Tibial artery (tissue), 4 donors: ENCODE measurements at regions not wholly inside any gene's neighbourhood (a gene's known extent, or its start where the extent isn't known, plus 50 kb on each side); places are given as distances from the start of the nearest gene placed in this dataset.
"Not testable (repeated sequence)": the region's sequence is repeated elsewhere in the genome, so short reads cannot be mapped to it uniquely, and the experiment has no call there.

Source experiments
- DNase-seq, 2 donors: peaks; one replicate each; pipeline ENCODE4 v3.0.0-alpha.2; 2019
- H3K27ac ChIP-seq, 2 donors: fragments of 200-600 bp; sonication (generic) in 1 of 2; 1 replicate in 1 of 2; 2 replicates in 1 of 2; pipeline ENCODE4 v1.5.1; 2018 to 2019; ENCODE audit warnings: mild to moderate bottlenecking in 1 of 2
- H3K27me3 ChIP-seq, 2 donors: fragments of 200-600 bp; sonication (generic) in 1 of 2; one replicate each; pipeline versions ENCODE4 v1.5.1 to v1.6.0; 2016 to 2019
- H3K36me3 ChIP-seq, 3 donors: fragments of 200-600 bp; sonication (generic) in 2 of 3; one replicate each; pipeline ENCODE4 v1.5.1; 2016 to 2019; ENCODE audit warnings: mild to moderate bottlenecking in 2 of 3
- H3K4me1 ChIP-seq, 4 donors: fragments of 200-600 bp; sonication (generic) in 2 of 4; 1 replicate in 3 of 4; 2 replicates in 1 of 4; pipeline ENCODE4 v1.5.1; 2016 to 2019
- H3K4me3 ChIP-seq, 2 donors: fragments of 200-600 bp; sonication (generic) in 1 of 2; 1 replicate in 1 of 2; 2 replicates in 1 of 2; pipeline ENCODE4 v1.5.1; 2018 to 2019; ENCODE audit warnings: mild to moderate bottlenecking in 2 of 2
- H3K9me3 ChIP-seq, 3 donors: fragments of 200-600 bp; sonication (generic) in 1 of 3; one replicate each; pipeline ENCODE4 v1.5.1; 2016 to 2019
- intact Hi-C: fragments of 100-400 bp; cut with DNase I; formaldehyde crosslinking; loops from one replicate; pipeline ENCODE4 v1.15.0; 2023; ENCODE audit warnings: low total_unique reads
- TF ChIP-seq, protein P1 (sequence below), 2 experiments: fragments of 200-600 bp in 1 of 2; fragments of 450-650 bp in 1 of 2; IDR thresholded peaks; one replicate each; pipeline ENCODE4 v1.5.1; 2017 to 2019; ENCODE audit warnings: antibody characterized with exemption in 2 of 2, mild to moderate bottlenecking in 1 of 2, moderate library complexity in 1 of 2

DNA sequence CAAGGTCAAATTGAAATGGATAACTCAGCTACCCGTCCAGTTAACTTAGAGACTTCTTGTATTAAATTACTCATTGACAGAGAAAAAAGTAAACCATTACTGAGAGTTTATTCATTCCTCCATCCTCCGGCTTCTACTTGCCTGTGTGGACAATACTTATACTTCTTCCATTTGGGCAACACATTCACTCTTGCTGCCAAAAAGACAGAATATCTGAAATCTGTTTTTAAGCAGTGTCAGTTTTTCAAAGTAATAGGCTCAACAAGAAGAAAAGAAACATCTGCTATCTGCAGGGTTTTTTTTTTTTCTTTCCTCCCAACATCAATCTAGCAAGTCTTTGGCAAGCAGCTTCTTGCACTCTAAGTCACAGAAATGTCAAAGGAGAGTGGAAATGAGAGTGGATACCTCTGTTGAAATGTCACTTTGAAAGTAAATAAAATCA, 1142.8 kb downstream of the PCDH9 start:
- intact Hi-C loops: no loop called here

DNA sequence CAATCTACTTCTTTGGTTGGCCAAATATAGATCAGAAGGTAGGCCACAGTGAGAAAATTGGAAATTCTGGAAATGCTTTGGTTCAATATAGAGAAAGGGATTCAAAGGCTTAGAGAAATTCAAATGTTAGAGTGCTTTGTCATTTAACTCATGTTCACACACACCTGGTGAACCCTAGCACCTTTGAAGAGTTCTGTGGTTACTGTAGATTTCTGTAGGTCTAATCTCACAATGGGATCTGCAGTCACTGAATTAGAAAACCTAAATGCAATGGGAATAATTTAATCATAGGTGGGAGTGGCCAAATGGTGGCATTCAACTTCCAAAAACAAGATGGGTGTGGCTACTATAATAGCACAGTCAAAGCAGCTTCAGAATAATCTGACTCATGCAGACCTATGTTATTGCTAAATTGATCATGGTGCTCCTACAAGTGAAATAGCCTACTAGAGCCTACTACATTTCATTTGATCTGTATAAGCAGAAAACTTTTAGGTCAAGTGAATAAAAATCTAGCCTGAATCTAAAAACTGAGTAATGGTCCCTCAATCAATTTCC, 1152.9 kb downstream of the PCDH9 start:
- no peak for DNase-seq
- no peaks in the 10 kb centered on the region for H3K9me3 ChIP-seq
- intact Hi-C loops: no loop called here
- no peaks in the 10 kb centered on the region for H3K27me3 ChIP-seq
- H3K36me3 ChIP-seq: no peaks in the 10 kb centered on the region
- TF ChIP-seq, protein P1, sequence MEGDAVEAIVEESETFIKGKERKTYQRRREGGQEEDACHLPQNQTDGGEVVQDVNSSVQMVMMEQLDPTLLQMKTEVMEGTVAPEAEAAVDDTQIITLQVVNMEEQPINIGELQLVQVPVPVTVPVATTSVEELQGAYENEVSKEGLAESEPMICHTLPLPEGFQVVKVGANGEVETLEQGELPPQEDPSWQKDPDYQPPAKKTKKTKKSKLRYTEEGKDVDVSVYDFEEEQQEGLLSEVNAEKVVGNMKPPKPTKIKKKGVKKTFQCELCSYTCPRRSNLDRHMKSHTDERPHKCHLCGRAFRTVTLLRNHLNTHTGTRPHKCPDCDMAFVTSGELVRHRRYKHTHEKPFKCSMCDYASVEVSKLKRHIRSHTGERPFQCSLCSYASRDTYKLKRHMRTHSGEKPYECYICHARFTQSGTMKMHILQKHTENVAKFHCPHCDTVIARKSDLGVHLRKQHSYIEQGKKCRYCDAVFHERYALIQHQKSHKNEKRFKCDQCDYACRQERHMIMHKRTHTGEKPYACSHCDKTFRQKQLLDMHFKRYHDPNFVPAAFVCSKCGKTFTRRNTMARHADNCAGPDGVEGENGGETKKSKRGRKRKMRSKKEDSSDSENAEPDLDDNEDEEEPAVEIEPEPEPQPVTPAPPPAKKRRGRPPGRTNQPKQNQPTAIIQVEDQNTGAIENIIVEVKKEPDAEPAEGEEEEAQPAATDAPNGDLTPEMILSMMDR (IDR thresholded peaks at IDR 0.05): no peak
- no peaks in the 10 kb centered on the region for H3K4me1 ChIP-seq
- H3K27ac ChIP-seq: no peak overlapping the region
- no peak overlapping the region for H3K4me3 ChIP-seq

More for the DNA sequence above, 1142.8 kb downstream of the PCDH9 start:
- Histone ChIP-seq H3K27me3 (no peaks in the 10 kb centered on the region), H3K27ac (no peak overlapping the region), H3K4me3 (no peak overlapping the region), H3K9me3 (no peaks in the 10 kb centered on the region), H3K4me1 (no peaks in the 10 kb centered on the region), H3K36me3 (no peaks in the 10 kb centered on the region)
- no peak for DNase-seq
- TF ChIP-seq, protein P1 (IDR thresholded peaks at IDR 0.05): no peak

DNA sequence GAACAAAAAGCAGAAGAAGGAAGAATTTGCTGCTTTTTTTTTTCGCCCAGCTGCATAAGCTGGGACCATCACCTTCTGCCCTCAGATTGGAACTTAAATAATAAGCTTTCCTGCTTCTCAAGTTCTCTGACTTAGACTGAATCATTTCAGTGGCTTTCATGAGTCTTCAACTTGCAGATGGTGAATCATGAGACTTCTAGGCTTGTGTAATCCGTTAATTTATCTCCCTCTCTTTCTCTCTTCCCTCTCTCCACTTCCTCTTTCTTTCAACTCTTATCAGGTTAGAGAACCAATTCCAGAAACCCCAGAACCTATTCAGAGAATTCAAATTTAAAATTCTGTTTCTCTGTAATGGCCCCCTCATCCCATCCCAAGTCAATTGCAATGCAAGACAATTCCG, 1153.7 kb downstream of the PCDH9 start:
- no peak overlapping the region for H3K27ac ChIP-seq
- H3K4me3 ChIP-seq: no peak overlapping the region
- intact Hi-C loops: no loop called here
- TF ChIP-seq, protein P1 (IDR thresholded peaks at IDR 0.05): no peak
- no peaks in the 10 kb centered on the region for H3K36me3 ChIP-seq
- H3K27me3 ChIP-seq: no peaks in the 10 kb centered on the region
- H3K4me1 ChIP-seq: no peaks in the 10 kb centered on the region
- no peaks in the 10 kb centered on the region for H3K9me3 ChIP-seq
- no peak for DNase-seq

DNA sequence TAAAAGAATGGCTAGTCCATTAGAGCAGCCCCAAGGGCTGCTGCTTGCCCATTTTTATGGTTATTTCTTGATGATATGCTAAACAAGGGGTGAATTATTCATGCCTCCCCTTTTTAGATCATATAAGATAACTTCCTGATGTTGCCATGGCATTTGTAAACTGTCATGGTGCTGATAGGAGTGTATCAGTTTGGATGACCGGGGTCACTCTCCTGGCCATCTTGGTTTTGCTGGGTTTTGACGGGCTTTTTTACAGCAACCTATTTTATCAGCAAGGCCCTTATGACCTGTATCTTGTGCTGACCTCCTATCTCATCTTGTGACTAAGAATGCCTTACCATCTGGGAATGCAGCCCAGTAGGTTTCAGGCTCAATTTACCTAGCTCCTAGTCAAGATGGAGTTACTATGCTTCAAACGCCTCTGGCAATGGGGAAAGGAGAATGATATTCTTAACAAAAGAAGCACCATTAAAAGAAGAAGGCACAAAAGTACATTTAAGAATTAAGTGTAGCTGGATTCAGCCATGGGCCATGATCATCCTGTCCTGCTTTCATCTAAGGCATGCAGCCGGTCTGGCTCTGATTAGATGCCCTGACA, 1156.0 kb downstream of the PCDH9 start:
- Histone ChIP-seq H3K36me3 (no peaks in the 10 kb centered on the region), H3K27me3 (no peaks in the 10 kb centered on the region), H3K27ac (no peak overlapping the region), H3K4me3 (no peak overlapping the region), H3K4me1 (no peaks in the 10 kb centered on the region), H3K9me3 (no peaks in the 10 kb centered on the region)
- no peak for DNase-seq
- intact Hi-C loops: no loop called here
- TF ChIP-seq, protein P1 (IDR thresholded peaks at IDR 0.05): no peak

DNA sequence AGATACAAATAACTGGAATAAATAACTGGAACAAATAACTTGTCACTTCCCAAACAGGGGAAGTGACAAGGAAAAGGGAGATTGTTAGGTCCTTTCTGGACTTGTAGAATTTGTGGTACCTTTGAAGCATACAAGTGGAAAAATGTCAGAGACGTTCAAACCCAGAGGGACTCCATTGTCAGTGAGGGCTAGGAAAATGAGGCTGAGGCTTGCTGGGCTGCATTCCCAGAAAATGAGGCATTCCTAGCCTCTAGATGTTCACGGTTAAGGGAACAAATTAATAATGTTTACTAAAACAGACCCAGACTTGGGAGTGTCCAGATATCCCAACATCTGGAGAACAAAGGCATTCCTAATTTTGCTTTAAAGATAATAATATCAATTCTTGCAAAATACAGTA, 1158.0 kb downstream of the PCDH9 start:
- H3K4me1 ChIP-seq, H3K27me3 ChIP-seq, intact Hi-C loops, H3K4me3 ChIP-seq, H3K27ac ChIP-seq, H3K36me3 ChIP-seq, H3K9me3 ChIP-seq, DNase-seq: not testable (repeated sequence)

DNA sequence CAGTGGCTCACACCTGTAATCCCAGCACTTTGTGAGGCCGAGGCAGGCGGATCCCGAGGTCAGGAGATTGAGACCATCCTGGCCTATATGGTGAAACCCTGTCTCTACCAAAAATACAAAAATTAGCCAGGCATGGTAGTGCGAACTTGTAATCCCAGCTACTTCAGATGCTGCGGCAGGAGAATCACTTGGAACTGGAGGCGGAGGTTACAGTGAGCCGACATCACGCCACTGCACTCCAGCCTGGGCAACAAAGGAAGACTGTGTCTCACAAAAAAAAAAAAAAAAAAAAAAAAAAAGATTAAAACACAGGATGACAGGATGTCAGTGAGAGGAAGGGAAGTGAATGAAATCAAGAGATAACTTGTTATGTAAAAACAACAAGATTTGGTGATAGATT, 1158.5 kb downstream of the PCDH9 start:
- TF ChIP-seq, protein P1 (IDR thresholded peaks at IDR 0.05): no peak
- Histone ChIP-seq H3K4me3 (no peak overlapping the region), H3K27me3 (no peaks in the 10 kb centered on the region), H3K36me3 (no peaks in the 10 kb centered on the region), H3K27ac (no peak overlapping the region), H3K4me1 (no peaks in the 10 kb centered on the region), H3K9me3 (no peaks in the 10 kb centered on the region)
- no peak for DNase-seq
- intact Hi-C loops: no loop called here
